HG03175 (cell line): ENCODE measurements at regions not wholly inside any gene's neighbourhood (a gene's known extent, or its start where the extent isn't known, plus 50 kb on each side); places are given as distances from the start of the nearest gene placed in this dataset.
A peak's percentile ranks its signal among the peaks of the same experiment; 100 is the strongest.
"Not testable (repeated sequence)": the region's sequence is repeated elsewhere in the genome, so short reads cannot be mapped to it uniquely, and the experiment has no call there.

Experiments used
- ATAC-seq: cut with Tn5 transposase; IDR thresholded peaks from one replicate; pipeline ENCODE4 v1.9.1; 2021; ENCODE audit warnings: mild to moderate bottlenecking, moderate library complexity; ENCODE audit not compliant: unreplicated experiment

DNA sequence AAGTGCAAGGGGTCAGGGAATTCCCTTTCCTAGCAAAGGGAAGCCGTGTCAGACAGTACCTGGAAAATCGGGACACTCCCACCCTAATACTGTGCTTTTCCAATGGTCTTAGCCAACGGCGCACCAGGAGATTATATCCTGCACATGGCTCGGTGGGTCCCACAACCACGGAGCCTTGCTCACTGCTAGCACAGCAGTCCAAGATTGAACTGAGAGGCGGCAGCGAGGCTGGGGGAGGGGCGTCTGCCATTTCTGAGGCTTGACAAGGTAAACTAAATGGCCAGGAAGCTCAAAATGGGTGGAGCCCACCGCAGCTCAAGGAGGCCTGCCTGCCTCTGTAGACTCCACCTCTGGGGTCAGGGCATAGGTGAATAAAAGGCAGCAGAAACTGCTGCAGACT, 76.5 kb upstream of the LINC00632 start:
- ATAC-seq = not testable (repeated sequence)

DNA sequence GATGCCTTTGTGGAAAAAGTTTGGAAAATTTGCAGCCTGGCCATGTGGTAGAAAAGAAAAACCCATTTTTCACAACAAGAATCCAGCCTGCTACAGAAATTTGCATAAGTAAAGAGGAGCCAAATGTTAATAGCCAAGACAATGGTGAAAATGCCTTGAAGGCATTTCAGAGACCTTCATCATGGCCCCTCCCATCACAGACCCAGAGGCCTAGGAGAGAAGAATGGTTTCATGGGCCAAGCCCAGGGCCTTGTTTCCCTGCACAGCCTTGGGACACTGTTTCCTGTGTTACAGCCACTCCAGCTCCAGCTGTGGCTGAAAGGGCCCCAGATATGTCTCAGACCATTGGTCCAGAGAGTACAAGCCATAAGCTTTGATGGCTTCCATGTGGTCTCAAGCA, 101.4 kb upstream of the LINC00632 start:
- no peak for ATAC-seq

DNA sequence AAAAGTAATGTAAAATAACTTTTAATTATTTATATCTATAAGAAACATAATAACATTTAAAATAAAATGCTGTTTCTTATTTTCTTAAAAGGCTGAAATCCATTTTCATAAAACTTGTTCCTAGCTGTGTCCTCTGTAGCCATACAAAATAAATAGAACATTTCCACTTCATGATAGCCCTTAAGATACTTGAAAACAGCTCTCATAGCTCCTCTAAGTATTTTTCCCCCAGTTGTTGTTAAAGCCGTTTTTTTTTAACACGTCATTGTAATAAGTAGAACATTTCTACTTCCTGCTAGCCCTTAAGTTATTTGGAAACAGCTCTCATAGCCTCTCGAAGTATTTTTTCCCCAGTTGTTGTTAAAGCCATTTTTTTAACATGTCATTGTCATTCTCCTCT, 97.3 kb upstream of the SOX3 start:
- no peak for ATAC-seq

DNA sequence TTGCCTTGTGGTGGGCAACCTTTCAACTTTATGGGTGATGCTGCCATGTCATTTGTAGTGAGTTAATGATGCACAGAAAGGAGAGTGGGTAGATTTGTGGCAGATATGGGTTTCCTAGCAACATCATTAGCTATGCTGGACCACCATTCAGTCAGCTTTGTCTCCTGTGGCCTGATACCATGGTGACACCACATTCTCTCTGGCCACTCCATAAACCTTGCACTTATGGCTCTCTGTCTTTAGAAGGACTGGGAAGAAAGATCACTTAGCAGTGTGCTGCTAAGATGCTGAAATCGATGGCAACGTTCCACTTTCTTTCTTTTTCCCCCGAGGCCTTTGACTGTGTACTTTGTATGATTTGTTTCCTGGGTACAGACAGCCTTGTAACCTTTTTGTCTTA, 95.0 kb upstream of the SOX3 start:
- no peak for ATAC-seq

DNA sequence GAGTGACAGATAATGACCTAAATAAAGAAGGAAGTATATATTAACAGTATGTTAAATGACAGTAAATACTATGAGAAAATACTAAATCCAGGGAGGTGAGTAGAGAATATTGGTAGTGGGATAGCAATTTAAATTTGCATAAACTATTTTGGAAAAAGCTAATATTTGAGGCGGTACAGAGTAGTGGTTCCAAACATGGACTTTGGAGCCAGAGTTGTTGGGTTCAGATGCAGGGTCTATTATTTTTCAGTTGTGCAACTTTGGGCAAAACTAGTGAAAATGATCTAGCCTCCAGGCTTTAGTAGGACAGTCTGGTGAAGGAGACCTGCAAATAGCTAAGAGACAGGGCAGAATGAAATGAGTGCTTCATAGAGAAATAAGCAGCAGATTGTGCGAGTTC, 84.8 kb upstream of the SOX3 start:
- no peak for ATAC-seq

DNA sequence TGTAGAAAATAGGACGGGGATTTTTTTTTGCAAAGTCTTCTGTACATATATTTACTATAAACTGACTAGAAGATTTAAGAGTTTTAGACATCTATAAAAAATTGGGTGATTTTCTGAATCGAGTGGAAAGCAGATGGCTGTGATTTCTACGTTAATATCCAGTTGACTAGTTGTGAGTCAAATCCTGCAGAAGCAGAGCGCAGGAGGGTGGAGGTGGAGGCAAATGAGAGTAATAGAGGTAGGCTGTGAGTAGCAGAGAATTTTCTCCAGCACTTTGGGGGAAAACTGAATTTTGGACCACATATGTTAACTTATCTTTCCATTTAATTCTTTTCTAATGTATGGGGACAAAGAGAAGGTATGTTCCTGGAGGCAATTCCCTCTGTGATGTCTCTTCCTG, 82.1 kb upstream of the SOX3 start:
- ATAC-seq = no peak

DNA sequence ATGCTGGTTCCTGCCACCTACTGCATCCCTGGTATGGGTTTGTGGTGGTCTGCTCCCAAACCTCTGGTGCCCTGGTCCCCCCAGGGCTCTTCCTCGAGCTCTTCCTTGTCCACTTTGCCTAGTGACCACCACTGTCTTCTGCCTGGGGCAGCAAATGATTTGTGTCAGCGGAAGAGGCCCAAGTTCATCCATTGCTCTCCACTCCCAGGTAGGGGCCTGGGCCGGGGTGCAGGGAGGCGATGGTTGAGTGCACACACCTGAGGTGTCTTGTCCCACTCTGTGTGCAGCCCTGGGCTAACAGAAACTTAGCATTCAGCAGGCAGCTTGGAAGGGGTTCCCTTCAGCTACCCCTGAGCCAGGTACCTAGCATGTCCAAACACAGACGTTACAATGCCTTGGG, 75.6 kb upstream of the SOX3 start:
- ATAC-seq = no peak

DNA sequence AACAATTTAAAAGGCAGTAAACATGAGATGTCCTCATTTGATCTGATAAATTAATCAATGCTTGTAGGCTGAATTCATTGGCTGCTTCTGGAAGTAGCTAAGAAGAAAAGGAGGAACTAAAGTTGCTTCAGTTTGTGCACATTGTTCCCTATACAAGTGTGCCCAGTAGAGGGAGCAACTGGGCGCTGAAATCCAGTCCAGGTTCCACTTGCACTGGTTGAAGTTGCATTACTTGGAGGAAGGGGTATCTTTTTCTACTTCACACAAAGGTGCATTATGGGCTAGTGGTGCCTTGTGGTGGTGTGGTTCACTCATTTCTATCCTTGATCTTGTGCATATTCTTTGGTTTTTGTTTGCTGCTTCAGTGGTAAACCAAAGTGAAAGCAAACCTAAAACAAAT, 67.9 kb upstream of the SOX3 start:
- peak; percentile 78 for ATAC-seq

DNA sequence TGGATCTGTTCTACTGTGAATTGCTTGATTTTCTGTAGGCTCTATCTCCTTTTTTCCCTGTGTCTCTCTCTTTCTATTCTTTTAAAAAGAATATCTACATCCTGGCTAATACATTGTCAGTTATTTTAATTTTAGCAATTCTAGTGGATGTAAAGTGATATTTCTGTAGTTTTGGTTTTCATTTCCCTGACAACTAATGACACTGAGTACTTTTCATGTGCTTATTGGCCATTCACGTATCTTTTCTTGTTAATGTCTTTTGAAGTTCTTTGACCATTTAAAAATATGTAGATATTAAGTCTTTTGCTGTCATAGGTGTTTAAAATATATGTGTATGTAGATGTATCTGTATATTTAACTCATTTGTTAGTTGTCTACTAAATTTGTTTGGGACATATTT, 59.0 kb upstream of the SOX3 start:
- ATAC-seq = no peak
